ENCODE measurements at regions not wholly inside any gene's neighbourhood (a gene's known extent, or its start where the extent isn't known, plus 50 kb on each side); places are given as distances from the start of the nearest gene placed in this dataset.

GRCh38 chr15:69852482-69852881 is 245.2 kb downstream of the TLE3 start:
- Histone ChIP-seq H3K4me3 (no peak overlapping the region), H3K27ac (no peak overlapping the region)
- no peak for DNase-seq (ENCODE audit: low spot score)
- no peak for TF ChIP-seq CTCF (IDR thresholded peaks at IDR 0.05)

- Histone ChIP-seq H3K27ac (no peak overlapping the region), H3K4me3 (no peak overlapping the region)
- DNase-seq (ENCODE audit: low spot score) = no peak
- no peak for TF ChIP-seq CTCF (IDR thresholded peaks at IDR 0.05)
Observed at GRCh38 chr15:69852916-69853315, 244.8 kb downstream of the TLE3 start.

- DNase-seq (ENCODE audit: low spot score) = no peak
- Histone ChIP-seq H3K4me3 (no peak overlapping the region), H3K27ac (no peak overlapping the region)
- TF ChIP-seq CTCF (IDR thresholded peaks at IDR 0.05) = no peak
Observed at GRCh38 chr15:69853544-69853951, 244.2 kb downstream of the TLE3 start.

- no peak overlapping the region for H3K27ac ChIP-seq
- DNase-seq (ENCODE audit: low spot score) = no peak
- no peak for TF ChIP-seq CTCF (IDR thresholded peaks at IDR 0.05)
Observed at GRCh38 chr15:69854001-69854400, 243.7 kb downstream of the TLE3 start.

GRCh38 chr15:69854521-69855181 is 243.1 kb downstream of the TLE3 start:
- DNase-seq (ENCODE audit: low spot score) = no peak
- H3K4me3 ChIP-seq = no peak overlapping the region
- TF ChIP-seq CTCF (IDR thresholded peaks at IDR 0.05) = no peak
- no peak overlapping the region for H3K27ac ChIP-seq

More at GRCh38 chr15:69854001-69854400, 243.7 kb downstream of the TLE3 start:
- H3K4me3 ChIP-seq = no peak overlapping the region

GRCh38 chr15:69855258-69856000 is 242.3 kb downstream of the TLE3 start:
- DNase-seq (ENCODE audit: low spot score) = no peak
- TF ChIP-seq CTCF (IDR thresholded peaks at IDR 0.05) = no peak
- no peak overlapping the region for H3K4me3 ChIP-seq
- no peak overlapping the region for H3K27ac ChIP-seq

GRCh38 chr15:69857250-69857649 is 240.5 kb downstream of the TLE3 start:
- TF ChIP-seq CTCF (IDR thresholded peaks at IDR 0.05) = no peak
- no peak overlapping the region for H3K4me3 ChIP-seq
- H3K27ac ChIP-seq = no peak overlapping the region
- no peak for DNase-seq (ENCODE audit: low spot score)
